K562 (cell line): ENCODE measurements at regions not wholly inside any gene's neighbourhood (a gene's known extent, or its start where the extent isn't known, plus 50 kb on each side); places are given as distances from the start of the nearest gene placed in this dataset.

ENCODE experiments used
- ATAC-seq: fragments of 200-7000 bp; cut with Tn5 transposase; 3 replicates; pipeline ENCODE4 v1.9.1; 2020; ENCODE audit warnings: moderate library complexity
- BruUV-seq: library from RNA; stranded (reverse); fragments of 400-500 nt; replicated peaks from 2 replicates; lab custom pipeline; 2021; lab: Mats Ljungman, UMichigan
- CTCF ChIA-PET: fragments of 300-600 bp; formaldehyde crosslinking; extraction: SDS; loops from one replicate; lab custom pipeline; 2021; ENCODE audit warnings: low intra/inter-chr PET ratio; lab: Yijun Ruan, JAX
- POLR2A ChIA-PET: fragments of 300-600, 350-650 bp; sonication (Branson Sonifier 250); formaldehyde crosslinking; extraction: SDS; loops from one replicate; lab custom pipeline; 2021; ENCODE audit warnings: antibody characterized with exemption, inconsistent platforms; lab: Yijun Ruan, JAX
- DNase-seq, 4 experiments: peaks; one replicate each; pipeline versions ENCODE4 v3.0.0 to v3.0.0-alpha.2; 2011 to 2018; ENCODE audit warnings: low spot score in 3 of 4, mixed read lengths in 3 of 4; ENCODE audit errors: extremely low read depth in 1 of 4
- FAIRE-seq: peaks from 2 replicates; lab custom pipeline; 2011; peaks lifted over from hg19 to GRCh38; lab: Jason Lieb, UNC
- H2AFZ ChIP-seq: 2 replicates; pipeline ENCODE4 v1.6.0; 2011; ENCODE audit warnings: low read depth, low read length, control low read depth, inconsistent platforms
- H3K27ac ChIP-seq: fragments of 200-600 bp; 3 replicates; pipeline ENCODE4 v1.8.0; 2011; ENCODE audit warnings: low read depth, mild to moderate bottlenecking, control low read depth, inconsistent platforms, low read length, moderate library complexity, mixed read lengths; ENCODE audit errors: extremely low read depth
- H3K27me3 ChIP-seq, 2 experiments: fragments of 300-600 bp in 1 of 2; 2 replicates in 1 of 2; 3 replicates in 1 of 2; pipeline versions ENCODE4 v1.6.0 to v1.8.0; 2011; ENCODE audit warnings: inconsistent platforms in 2 of 2, low read length in 2 of 2, mild to moderate bottlenecking in 1 of 2, mixed read lengths in 1 of 2, moderate library complexity in 1 of 2; ENCODE audit not compliant: control insufficient read depth in 2 of 2, insufficient read depth in 2 of 2
- H3K36me3 ChIP-seq: fragments of 300-600 bp; 3 replicates; pipeline ENCODE4 v1.8.0; 2011; ENCODE audit warnings: mild to moderate bottlenecking, low read length, inconsistent platforms; ENCODE audit not compliant: control insufficient read depth, insufficient read depth
- H3K4me1 ChIP-seq, 2 experiments: fragments of 200-600 bp in 1 of 2; replicated peaks in 1 of 2; 2 replicates in 1 of 2; 3 replicates in 1 of 2; pipeline versions ENCODE4 v1.5.1 to v1.8.0; 2011; ENCODE audit warnings: inconsistent platforms in 2 of 2, low read length in 2 of 2, mild to moderate bottlenecking in 1 of 2, mixed read lengths in 1 of 2, moderate library complexity in 1 of 2; ENCODE audit not compliant: control insufficient read depth in 2 of 2, insufficient read depth in 2 of 2
- H3K4me2 ChIP-seq: 2 replicates; pipeline ENCODE4 v1.6.1; 2011; ENCODE audit warnings: low read length, control low read depth, inconsistent platforms, mixed read lengths; ENCODE audit not compliant: insufficient read depth
- H3K4me3 ChIP-seq: fragments of 200-600 bp; sonication (generic), shearing (Covaris generic); 2 replicates; pipeline ENCODE4 v1.5.1; 2016; ENCODE audit warnings: control low read depth, inconsistent platforms
- H3K79me2 ChIP-seq: fragments of 200-600 bp; 3 replicates; pipeline ENCODE4 v1.8.0; 2011; ENCODE audit warnings: low read length, inconsistent platforms; ENCODE audit not compliant: control insufficient read depth, insufficient read depth
- H3K9ac ChIP-seq, 2 experiments: 2 replicates each; pipeline versions ENCODE4 v1.6.0 to v1.6.1; 2011; ENCODE audit warnings: low read depth in 2 of 2, low read length in 2 of 2, control low read depth in 1 of 2, inconsistent platforms in 1 of 2, mild to moderate bottlenecking in 1 of 2, mixed read lengths in 1 of 2; ENCODE audit not compliant: insufficient read depth in 1 of 2
- H3K9me1 ChIP-seq: one replicate; pipeline ENCODE4 v1.6.0; 2011; ENCODE audit warnings: inconsistent platforms, mild to moderate bottlenecking, low read length, moderate library complexity; ENCODE audit not compliant: control insufficient read depth, insufficient read depth
- H3K9me3 ChIP-seq: replicated peaks from 2 replicates; pipeline ENCODE4 v1.5.1; 2011; ENCODE audit warnings: low read depth, low read length, inconsistent platforms; ENCODE audit not compliant: control insufficient read depth, insufficient read depth
- H4K20me1 ChIP-seq: replicated peaks from 2 replicates; pipeline ENCODE4 v1.6.1; 2011; ENCODE audit warnings: low read length, inconsistent platforms, mixed read lengths; ENCODE audit not compliant: control insufficient read depth, insufficient read depth
- C11orf30 ChIP-seq: fragments of 450-650 bp; IDR thresholded peaks from 2 replicates; pipeline ENCODE4 v1.6.1; 2016; ENCODE audit warnings: low read depth, mild to moderate bottlenecking
- CEBPB ChIP-seq: fragments of 450-650 bp; IDR thresholded peaks from 2 replicates; pipeline ENCODE4 v1.6.1; 2016; ENCODE audit warnings: missing genetic modification characterization, missing compliant biosample characterization
- CEBPG ChIP-seq, 3 experiments: fragments of 200-800 bp in 1 of 3; sonication (Bioruptor generic) in 1 of 3; sonication (generic) in 1 of 3; formaldehyde crosslinking in 1 of 3; IDR thresholded peaks in 2 of 3; conservative IDR thresholded peaks in 1 of 3; 2 replicates each; pipeline versions ENCODE4 v1.6.1 to v1.8.0; 2016 to 2022; ENCODE audit warnings: missing compliant biosample characterization in 2 of 3, missing genetic modification characterization in 2 of 3, mild to moderate bottlenecking in 1 of 3, missing genetic modification reagents in 1 of 3
- E2F3 ChIP-seq: fragments of 250-450 bp; sonication (Bioruptor Pico); IDR thresholded peaks from 2 replicates; pipeline ENCODE4 v1.4.0; 2020; ENCODE audit warnings: mild to moderate bottlenecking
- ETV5 ChIP-seq: sonication (generic); formaldehyde crosslinking; IDR thresholded peaks from 2 replicates; pipeline ENCODE4 v1.4.0; 2020; ENCODE audit warnings: low read depth, mild to moderate bottlenecking, missing genetic modification reagents
- HOMEZ ChIP-seq: fragments of 250-450 bp; sonication (Bioruptor Pico); IDR thresholded peaks from 2 replicates; pipeline ENCODE4 v1.4.0; 2020; ENCODE audit warnings: mild to moderate bottlenecking, moderate library complexity
- KDM2B ChIP-seq: fragments of 250-450 bp; sonication (Bioruptor Pico); IDR thresholded peaks from 2 replicates; pipeline ENCODE4 v1.8.0; 2021; ENCODE audit warnings: mild to moderate bottlenecking, moderate library complexity
- MAFF ChIP-seq: IDR thresholded peaks from 2 replicates; pipeline ENCODE4 v1.6.1; 2012; ENCODE audit warnings: low read length, improper control_type of control experiment
- MAFG ChIP-seq: fragments of 450-650 bp; conservative IDR thresholded peaks from 2 replicates; pipeline ENCODE4 v1.6.1; 2016; ENCODE audit warnings: missing genetic modification characterization, missing compliant biosample characterization
- NFE2 ChIP-seq: IDR thresholded peaks from 2 replicates; pipeline ENCODE4 v1.6.1; 2014; ENCODE audit warnings: antibody characterized with exemption, low read depth
- NFE2L1 ChIP-seq: fragments of 450-650 bp; IDR thresholded peaks from 2 replicates; pipeline ENCODE4 v1.6.1; 2016; ENCODE audit warnings: missing genetic modification characterization, low read depth, mild to moderate bottlenecking, missing compliant biosample characterization, moderate library complexity, borderline replicate concordance
- PTTG1 ChIP-seq: fragments of 450-650 bp; IDR thresholded peaks from 2 replicates; pipeline ENCODE4 v1.6.1; 2016; ENCODE audit warnings: low read depth, mild to moderate bottlenecking, missing genetic modification characterization, missing compliant biosample characterization
- RBBP5 ChIP-seq: fragments of 200-600 bp; sonication (generic); IDR thresholded peaks from 2 replicates; pipeline ENCODE4 v1.6.1; 2012; ENCODE audit warnings: borderline replicate concordance, mild to moderate bottlenecking, low read length, control low read depth, inconsistent platforms; ENCODE audit not compliant: insufficient read depth, poor library complexity, severe bottlenecking
- SMAD3 ChIP-seq: fragments of 450-650 bp; formaldehyde crosslinking; conservative IDR thresholded peaks from 2 replicates; pipeline ENCODE4 v1.4.0; 2020; ENCODE audit warnings: mild to moderate bottlenecking
- STAG1 ChIP-seq: sonication (generic); formaldehyde crosslinking; IDR thresholded peaks from 2 replicates; pipeline ENCODE4 v1.5.0; 2020; ENCODE audit warnings: missing genetic modification reagents, borderline replicate concordance
- TCF3 ChIP-seq: sonication (generic); formaldehyde crosslinking; IDR thresholded peaks from 2 replicates; pipeline ENCODE4 v1.4.0; 2020; ENCODE audit warnings: mild to moderate bottlenecking, missing genetic modification reagents
- ZNF316 ChIP-seq: fragments of 450-650 bp; IDR thresholded peaks from 2 replicates; pipeline ENCODE4 v1.6.1; 2016
- ZNF589 ChIP-seq: fragments of 200-800 bp; sonication (Bioruptor generic); IDR thresholded peaks from 2 replicates; pipeline ENCODE4 v1.6.1; 2016; ENCODE audit warnings: low read depth, missing genetic modification characterization, missing compliant biosample characterization
- in situ Hi-C: fragments of 300-500 bp; cut with MboI; formaldehyde crosslinking; loops from 4 replicates; pipeline ENCODE4 v1.15.0; 2018; ENCODE audit warnings: inconsistent platforms, mixed read lengths
- intact Hi-C: fragments of 100-400 bp; cut with micrococcal nuclease; formaldehyde crosslinking; loops from 2 replicates; pipeline ENCODE4 v1.14.2; 2022
- TF ChIP-seq, protein P1 (sequence below), 2 experiments: fragments of 450-650 bp; IDR thresholded peaks; 2 replicates each; pipeline ENCODE4 v1.6.1; 2018; ENCODE audit warnings: mild to moderate bottlenecking in 2 of 2, low read depth in 1 of 2; ENCODE audit not compliant: partially characterized antibody in 2 of 2

- Histone ChIP-seq H3K9me1 (no peaks in the 10 kb centered on the region), H4K20me1 (no peaks in the 10 kb centered on the region), H2AFZ (no peak overlapping the region), H3K27me3 (no peaks in the 10 kb centered on the region), H3K79me2 (no peaks in the 10 kb centered on the region), H3K9me3 (no peaks in the 10 kb centered on the region), H3K4me3 (no peak overlapping the region), H3K4me2 (no peak overlapping the region), H3K9ac (no peak overlapping the region), H3K36me3 (no peaks in the 10 kb centered on the region), H3K4me1 (no peaks in the 10 kb centered on the region; a peak in 1 of 5 replicates), H3K27ac (no peak overlapping the region)
- ATAC-seq (no peak), DNase-seq (no peak), FAIRE-seq (no peak)
- ChIA-PET CTCF (no interaction called here), POLR2A (interaction anchor here (0.6 to 1.8 kb wide), 2 partner anchors 15 to 38 kb away, joined by 3 to 4 read pairs; no protein-coding TSS in a partner anchor)
- BruUV-seq, result no TSS peak
- intact Hi-C loops, result no loop called here
- in situ Hi-C loops, result no loop called here
- TF ChIP-seq PTTG1 (tag) (no peak), CEBPG (CRISPR knock-in tag; IDR thresholded peaks at IDR 0.05) (no peak), CEBPG (tag; conservative IDR thresholded peaks at IDR 0.05 in 1 of 2, IDR thresholded peaks at IDR 0.05 in 1 of 2) (peak; percentile 66 to 76; a peak in 3 of 4 replicates), RBBP5 (no peak), CEBPB (peak; percentile 79), HOMEZ (CRISPR knock-in tag) (no peak), SMAD3 (CRISPR knock-in tag) (no peak), ZNF589 (CRISPR knock-in tag) (no peak), ETV5 (CRISPR knock-in tag) (no peak), MAFF (0 out of 2 replicates have a peak, but pooled peaks have one; percentile 17), E2F3 (no peak), NFE2 (peak; percentile 36), TCF3 (CRISPR knock-in tag) (no peak), C11orf30 (peak; percentile 49; the same call in 1 of the 2 replicates), STAG1 (CRISPR knock-in tag) (no peak), NFE2L1 (peak; percentile 68), KDM2B (CRISPR knock-in tag) (no peak), MAFG (tag) (peak; percentile 84), ZNF316 (peak; percentile 65)
- TF ChIP-seq, protein P1, sequence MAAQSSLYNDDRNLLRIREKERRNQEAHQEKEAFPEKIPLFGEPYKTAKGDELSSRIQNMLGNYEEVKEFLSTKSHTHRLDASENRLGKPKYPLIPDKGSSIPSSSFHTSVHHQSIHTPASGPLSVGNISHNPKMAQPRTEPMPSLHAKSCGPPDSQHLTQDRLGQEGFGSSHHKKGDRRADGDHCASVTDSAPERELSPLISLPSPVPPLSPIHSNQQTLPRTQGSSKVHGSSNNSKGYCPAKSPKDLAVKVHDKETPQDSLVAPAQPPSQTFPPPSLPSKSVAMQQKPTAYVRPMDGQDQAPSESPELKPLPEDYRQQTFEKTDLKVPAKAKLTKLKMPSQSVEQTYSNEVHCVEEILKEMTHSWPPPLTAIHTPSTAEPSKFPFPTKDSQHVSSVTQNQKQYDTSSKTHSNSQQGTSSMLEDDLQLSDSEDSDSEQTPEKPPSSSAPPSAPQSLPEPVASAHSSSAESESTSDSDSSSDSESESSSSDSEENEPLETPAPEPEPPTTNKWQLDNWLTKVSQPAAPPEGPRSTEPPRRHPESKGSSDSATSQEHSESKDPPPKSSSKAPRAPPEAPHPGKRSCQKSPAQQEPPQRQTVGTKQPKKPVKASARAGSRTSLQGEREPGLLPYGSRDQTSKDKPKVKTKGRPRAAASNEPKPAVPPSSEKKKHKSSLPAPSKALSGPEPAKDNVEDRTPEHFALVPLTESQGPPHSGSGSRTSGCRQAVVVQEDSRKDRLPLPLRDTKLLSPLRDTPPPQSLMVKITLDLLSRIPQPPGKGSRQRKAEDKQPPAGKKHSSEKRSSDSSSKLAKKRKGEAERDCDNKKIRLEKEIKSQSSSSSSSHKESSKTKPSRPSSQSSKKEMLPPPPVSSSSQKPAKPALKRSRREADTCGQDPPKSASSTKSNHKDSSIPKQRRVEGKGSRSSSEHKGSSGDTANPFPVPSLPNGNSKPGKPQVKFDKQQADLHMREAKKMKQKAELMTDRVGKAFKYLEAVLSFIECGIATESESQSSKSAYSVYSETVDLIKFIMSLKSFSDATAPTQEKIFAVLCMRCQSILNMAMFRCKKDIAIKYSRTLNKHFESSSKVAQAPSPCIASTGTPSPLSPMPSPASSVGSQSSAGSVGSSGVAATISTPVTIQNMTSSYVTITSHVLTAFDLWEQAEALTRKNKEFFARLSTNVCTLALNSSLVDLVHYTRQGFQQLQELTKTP (IDR thresholded peaks at IDR 0.05; ENCODE audit: low read depth in 1 of 2, partially characterized antibody in 2 of 2), result no peak
Measured at GRCh38 chr2:105655244-105655643, 89.5 kb upstream of the NCK2 start.
